ENCODE measurements at regions not wholly inside any gene's neighbourhood (a gene's known extent, or its start where the extent isn't known, plus 50 kb on each side); places are given as distances from the start of the nearest gene placed in this dataset.

DNA sequence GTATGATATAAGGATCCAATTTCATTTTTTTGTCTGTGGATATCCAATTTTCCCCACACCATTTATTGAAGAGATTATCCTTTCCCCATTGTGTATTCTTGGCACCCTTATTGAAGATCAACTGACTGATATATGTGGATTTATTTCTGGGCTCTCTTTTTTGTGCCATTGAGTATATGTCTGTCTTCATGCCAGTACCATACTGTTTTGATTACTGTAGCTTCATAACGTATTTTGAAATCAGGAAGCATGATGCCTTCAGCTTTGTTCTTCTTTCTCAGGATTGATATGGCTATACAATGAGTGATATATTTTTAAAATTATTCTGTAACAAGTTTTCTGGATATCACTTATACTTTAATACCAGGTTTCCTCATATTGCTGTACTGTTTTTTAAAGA, 58.1 kb upstream of the DLX2 start:
- TF ChIP-seq, protein P1, sequence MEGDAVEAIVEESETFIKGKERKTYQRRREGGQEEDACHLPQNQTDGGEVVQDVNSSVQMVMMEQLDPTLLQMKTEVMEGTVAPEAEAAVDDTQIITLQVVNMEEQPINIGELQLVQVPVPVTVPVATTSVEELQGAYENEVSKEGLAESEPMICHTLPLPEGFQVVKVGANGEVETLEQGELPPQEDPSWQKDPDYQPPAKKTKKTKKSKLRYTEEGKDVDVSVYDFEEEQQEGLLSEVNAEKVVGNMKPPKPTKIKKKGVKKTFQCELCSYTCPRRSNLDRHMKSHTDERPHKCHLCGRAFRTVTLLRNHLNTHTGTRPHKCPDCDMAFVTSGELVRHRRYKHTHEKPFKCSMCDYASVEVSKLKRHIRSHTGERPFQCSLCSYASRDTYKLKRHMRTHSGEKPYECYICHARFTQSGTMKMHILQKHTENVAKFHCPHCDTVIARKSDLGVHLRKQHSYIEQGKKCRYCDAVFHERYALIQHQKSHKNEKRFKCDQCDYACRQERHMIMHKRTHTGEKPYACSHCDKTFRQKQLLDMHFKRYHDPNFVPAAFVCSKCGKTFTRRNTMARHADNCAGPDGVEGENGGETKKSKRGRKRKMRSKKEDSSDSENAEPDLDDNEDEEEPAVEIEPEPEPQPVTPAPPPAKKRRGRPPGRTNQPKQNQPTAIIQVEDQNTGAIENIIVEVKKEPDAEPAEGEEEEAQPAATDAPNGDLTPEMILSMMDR (IDR thresholded peaks at IDR 0.05), result no peak
- TF ChIP-seq POLR2AphosphoS5 (IDR thresholded peaks at IDR 0.05) (no peak), POLR2A (IDR thresholded peaks at IDR 0.05) (no peak), EP300 (IDR thresholded peaks at IDR 0.05) (no peak)
